ENCODE measurements at regions not wholly inside any gene's neighbourhood (a gene's known extent, or its start where the extent isn't known, plus 50 kb on each side); places are given as distances from the start of the nearest gene placed in this dataset.
"Not testable (repeated sequence)": the region's sequence is repeated elsewhere in the genome, so short reads cannot be mapped to it uniquely, and the experiment has no call there.

DNA sequence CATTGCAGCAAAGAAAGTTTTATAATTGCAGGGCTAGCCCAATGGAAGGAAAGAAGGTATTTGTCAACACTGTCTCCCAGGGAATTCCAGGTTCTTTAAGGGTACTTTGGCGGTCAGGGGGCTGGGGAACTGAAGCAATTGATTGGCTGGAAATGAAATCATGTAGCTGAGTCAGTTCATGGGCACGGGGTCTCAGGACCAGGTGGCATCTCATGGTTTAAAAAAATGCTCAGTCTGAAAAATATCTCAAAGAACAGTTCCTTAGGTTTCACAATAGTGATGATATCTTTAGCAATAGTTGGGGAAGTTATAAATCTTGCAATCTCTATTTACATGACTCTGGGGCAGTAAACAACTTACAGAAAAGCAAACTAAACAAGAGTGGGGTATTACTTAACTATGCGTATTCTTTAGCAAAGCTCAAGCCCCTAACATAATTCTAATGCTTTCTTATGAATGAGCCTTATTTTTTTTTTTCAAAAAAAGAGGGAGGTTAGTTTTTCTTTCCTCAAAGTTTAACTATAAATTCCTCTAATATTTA is 376.9 kb upstream of the NRG3 start:
- no peak for DNase-seq

DNA sequence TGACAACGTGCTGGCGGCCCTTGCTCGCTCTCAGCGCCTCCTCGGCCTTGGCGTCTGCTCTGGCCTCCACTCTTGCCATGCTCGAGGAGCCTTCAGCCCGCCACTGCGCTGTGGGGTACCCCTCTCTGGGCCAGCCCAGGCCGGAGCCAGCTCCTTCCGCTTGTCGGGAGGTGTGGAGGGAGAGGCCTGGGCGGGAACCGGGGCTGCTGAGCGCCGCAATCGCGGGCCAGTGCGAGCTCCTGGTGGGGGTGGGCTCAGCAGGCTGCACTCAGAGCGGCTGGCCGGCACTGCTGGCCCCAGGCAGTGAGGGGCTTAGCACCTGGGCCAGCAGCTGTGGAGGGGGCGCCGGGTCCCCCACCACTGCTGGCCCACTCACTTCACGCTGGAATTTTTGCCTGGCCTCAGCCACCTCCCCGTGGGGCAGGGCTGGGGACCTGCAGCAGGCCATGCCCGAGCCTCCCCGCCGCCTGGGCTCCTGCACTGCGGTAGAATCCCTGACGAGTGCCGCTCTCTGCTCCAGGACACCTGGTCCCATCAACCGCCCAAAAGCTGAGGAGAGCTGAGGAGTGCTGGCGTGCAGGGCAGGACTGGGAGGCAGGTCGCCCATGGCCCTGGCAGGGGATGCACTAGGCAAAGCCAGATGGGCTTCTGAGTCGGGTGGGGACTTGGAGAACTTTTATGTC is 372.2 kb upstream of the NRG3 start:
- DNase-seq, result no peak

DNA sequence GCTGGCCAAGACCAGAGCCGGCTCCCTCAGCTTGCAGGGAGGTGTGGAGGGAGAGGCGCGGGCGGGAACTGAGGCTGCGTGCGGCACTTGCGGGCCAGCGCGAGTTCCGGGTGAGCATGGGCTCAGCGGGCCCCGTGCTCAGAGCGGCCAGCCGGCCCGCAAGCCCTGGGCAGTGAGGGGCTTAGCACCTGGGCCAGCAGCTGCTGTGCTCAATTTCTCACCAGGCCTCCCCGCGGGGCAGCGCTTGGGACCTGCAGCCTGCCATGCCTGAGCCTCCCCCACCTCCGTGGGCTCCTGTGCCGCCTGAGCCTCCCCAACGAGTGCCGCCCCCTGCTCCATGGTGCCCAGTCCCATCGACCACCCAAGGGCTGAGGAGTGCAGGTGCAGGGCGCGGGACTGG is 369.2 kb upstream of the NRG3 start:
- DNase-seq, result not testable (repeated sequence)

DNA sequence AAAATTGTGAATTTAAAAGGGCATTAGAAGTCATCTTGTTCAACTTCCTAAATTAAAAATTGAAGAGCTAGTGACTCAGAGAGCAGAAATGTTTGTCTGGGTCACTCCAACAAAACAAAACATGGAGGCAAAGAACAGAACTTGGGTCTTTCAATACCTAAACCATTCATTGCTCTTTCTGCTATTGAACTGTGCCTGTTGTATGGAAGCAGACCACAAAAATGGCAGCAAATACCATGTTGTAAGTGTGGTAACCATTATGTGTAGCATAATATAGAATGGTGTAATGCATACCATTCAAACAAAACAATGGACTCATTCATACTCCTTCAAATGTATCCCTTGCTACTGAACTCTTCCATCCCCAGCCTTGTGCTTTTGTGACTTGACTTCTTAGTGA is 360.2 kb upstream of the NRG3 start:
- DNase-seq, result no peak

DNA sequence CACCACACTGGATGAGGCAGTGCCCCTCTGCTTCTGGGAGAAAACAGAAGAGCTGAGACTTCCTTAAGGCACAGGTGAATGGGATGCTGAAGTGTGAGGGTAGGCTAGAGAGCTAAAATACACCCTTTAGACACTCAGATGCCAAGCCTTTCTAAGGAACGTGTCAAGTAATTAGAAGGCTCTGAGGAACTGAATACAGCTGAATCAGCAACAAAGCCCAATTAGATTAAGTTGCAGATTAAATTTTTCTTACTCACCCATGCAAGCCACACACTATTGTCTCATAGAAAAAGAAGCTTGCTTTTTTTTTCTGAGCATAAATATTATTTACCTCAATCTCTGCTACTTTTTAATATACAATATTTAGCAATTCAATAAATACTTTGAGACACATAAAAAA is 354.3 kb upstream of the NRG3 start:
- DNase-seq, result no peak

DNA sequence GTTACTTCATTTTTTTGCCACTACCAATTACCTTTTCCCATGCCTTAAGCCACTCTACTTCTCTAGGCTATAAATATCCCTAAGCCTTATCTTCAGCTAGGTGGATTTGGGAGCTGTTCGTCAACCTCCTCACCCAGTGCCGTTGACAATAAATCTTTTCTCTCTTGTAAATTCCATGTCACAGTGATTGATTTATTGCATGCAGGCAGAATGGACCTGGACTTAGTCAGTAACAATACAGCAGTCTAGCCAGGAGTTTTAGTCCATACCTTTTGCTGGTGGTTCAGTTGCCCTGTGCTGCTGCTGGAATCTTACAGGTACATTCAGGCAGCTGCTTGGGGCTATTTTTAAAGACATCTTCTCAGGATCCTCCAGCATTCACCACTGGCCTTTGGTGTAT is 350.5 kb upstream of the NRG3 start:
- no peak for DNase-seq

DNA sequence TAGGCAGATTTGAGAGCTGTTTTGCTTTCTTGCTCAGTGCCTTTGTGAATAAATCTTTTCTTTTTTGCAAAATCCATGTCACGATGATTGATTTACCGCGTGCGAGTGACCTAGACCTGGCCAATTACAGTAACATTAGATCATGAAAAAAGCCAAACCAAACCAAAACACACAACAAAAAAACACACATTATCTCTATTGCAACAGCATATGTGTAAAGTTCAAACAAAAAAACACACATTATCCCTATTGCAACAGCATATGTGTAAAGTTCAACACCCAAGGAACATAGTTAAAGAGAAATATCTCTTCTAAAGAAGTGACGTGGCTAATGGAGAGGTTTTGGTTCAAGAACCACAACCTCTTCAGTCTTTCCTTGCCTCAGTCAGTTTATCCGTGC is 342.6 kb upstream of the NRG3 start:
- DNase-seq, result no peak

DNA sequence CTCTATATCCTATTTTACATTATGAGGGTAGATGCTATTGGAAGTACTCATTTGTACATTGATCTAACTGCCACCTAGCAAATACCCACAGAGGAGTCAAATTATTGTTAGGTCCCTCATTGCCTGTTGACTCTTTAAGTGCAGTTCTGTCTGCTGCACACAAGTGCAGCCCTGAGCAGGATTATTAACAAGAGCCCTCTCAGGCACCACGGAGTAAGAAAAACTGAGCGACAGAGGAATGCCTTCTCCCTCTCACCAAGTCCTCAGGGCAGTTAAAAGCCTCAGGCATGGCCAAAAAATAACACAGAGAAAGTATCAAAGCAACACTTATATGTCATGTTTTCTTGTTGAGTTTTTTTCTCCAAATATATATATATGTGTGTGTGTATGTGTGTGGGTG is 340.0 kb upstream of the NRG3 start:
- DNase-seq, result no peak

DNA sequence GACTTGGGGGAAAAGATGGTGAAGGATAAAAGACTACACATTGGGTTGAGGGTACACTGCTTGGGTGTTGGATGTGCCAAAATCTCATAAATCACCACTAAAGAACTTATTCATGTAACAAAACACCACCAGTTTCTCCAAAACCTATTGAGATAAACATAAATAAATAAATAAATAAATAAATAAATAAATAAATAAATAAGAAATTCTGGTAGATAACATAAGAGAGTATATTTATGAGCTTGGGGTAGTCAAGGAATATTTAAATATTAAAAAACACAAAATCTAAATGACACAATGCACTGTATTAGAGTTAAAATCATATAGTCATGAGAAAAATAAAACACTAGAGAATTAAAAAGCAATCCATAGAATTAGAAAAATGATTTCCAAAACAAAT is 333.5 kb upstream of the NRG3 start:
- DNase-seq, result no peak

DNA sequence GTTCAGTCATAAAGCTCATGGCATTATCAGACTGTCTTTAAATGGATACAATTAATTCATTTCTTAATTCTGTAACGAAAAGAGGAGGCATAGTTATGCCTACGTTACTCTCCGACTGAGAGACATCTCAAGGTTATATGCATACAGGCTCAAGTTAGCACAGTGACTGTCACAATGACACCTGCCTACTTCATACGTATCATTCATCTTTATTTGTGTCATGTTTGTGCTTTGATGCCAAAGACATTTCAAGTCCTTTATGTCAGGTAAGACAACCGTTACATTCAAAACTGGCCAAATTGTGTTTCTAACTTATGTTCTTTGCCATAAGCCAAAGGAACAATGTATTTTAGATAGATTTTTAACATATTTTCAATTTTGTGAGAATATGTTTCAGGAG is 328.8 kb upstream of the NRG3 start:
- no peak for DNase-seq

DNA sequence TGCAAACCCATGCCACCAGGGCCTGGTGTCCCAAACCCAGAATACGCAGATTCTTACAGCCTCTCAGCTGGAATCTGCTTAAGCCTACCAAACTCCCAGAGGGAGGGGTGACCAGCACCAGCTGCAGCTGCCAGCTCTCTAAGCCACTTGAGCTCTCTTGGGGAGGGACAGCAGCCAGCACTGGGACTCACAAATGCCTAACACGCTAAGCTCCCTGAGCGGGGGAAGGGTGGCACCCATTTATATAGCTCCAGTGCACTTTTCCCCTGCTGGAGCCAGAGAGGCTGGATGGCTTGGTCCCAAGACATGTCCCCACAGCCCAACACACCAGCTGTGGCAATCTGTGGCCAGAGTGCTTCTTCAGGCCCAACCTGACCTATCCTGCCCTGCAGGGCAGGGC is 326.8 kb upstream of the NRG3 start:
- DNase-seq, result no peak

DNA sequence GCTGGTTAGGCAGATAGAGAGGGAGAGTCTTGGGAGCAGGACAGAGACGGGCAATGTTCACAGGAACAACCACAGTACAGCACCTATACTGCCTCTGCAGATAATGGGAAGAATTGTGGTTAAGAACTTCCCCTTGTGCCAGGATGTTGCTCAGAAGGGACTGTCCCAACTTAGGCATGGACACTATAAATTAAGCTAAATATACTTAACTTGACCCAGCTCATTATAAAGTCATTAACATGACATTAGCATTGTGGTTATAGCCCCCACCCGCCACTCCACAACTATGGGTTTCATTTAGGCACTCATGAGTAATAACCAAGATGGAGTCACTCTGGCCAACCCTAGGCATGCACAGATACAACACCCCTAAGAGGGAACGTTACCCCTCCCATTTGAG is 310.9 kb upstream of the NRG3 start:
- no peak for DNase-seq

DNA sequence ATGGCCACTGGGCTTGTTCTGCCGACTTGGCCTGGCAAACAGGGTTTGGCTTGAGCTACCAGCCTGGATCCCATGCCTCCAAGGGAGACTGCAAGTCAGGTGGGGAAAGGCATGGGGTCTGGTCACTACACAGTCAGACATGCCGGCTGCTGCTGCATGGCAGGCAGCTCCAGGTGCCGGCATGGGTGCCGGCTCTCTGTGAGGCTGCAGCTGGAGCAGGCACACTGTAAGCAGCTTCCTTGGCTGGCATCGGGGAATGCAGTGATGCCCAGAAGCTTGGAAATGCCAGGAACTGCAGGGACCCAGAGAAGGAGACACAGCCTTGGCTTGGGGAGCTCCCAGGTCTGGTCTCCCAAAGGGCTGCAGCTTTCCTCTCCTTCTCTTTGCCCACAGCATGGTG is 305.5 kb upstream of the NRG3 start:
- DNase-seq, result no peak

DNA sequence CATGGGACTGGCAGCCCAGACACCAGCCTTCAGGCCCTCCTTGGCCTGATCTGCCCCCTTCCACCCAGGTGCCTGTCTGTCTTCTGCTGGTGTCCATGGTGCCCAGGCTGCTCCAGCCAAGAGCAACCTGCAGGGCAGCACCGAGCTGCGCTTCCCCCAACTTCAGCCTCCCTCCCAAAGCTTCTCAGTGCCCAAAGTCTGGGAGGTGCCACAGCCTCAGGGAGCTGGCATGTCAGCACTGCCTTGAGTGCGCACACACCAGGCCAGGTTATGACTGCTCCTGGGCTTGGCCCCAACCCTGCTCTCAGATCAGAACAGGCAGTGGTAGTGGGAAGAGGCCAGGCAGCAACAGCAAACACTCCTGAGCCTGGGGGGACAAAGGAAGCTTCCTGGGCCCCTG is 304.6 kb upstream of the NRG3 start:
- DNase-seq, result no peak

DNA sequence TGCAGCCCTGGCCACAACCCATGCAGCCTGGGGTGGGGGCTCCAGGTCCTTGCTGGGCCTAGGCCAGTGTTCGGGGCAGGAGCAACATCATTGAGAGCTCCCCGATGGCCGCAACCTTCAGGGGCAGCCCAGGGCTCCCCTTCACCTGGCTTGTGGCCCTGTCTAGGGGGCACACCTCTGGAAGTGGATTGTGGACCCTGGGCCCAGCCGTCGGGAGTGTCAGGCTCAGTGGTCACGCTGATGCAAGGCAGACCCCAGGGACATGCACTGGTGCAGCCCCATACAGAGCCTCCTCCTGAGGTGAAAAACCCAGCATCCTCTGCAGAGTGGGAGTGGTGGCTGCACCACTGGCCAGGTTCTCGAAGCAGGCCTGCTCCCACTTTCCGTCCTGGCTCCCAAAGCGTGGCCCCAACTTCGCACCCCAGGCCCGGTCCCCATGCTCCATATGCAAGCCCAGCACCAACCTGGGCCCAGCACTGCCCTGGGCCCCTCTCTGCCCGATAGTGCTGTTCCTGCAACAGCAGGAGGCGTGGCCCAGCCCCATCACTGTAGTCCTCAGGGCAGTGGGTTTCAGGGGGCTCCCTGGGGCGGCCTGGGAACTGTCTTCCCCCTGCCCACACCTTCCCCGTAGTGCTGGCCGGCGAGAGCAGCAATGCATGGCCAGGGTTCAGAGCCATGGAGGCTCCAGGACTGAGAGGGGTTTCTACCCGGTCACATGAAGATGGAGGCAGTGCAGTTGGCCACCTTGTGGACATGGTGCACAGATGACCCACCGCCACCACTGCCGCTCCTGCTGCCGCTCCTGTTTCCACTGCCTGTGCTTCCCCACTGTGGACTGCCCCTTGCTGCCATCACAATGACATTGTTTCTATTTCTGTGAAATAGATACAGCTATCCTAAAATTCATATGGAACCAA is 303.9 kb upstream of the NRG3 start:
- DNase-seq, result no peak

DNA sequence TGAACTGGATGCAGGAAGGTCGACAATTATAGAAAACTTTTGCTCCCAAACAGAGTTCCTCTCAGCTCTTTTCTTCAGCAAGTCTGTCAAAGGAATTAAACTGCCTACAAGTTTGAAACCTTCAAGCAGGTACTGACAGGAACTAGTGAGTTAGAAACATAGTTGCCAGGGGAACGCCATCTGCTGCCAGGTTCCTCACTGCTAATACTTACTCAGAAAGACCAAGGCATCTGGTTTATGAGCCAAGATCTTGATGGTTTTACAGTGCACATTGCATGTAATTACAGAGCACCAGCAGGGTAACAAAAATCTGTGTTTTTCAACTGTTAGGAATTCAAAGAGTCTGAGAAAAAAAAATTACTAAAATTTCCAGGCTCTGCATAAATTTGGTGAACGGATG is 300.0 kb upstream of the NRG3 start:
- no peak for DNase-seq

DNA sequence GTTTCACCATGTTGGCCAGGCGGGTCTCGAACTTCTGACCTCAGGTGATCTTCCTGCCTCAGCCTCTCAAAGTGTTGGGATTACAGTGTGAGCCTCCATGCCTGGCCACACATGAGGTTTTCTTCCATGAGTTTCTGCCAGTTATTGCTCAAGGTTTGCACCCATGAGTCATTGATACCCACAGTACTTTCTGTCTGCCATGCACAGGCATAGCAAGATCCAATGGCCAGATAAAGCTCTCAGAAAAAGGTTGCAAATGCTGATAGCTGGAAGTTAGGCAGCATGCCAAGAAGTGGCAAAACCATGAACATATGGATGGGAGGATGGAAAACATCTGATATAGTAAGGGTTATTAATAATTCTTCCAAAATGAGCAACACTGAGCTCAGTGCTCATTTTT is 298.7 kb upstream of the NRG3 start:
- no peak for DNase-seq

DNA sequence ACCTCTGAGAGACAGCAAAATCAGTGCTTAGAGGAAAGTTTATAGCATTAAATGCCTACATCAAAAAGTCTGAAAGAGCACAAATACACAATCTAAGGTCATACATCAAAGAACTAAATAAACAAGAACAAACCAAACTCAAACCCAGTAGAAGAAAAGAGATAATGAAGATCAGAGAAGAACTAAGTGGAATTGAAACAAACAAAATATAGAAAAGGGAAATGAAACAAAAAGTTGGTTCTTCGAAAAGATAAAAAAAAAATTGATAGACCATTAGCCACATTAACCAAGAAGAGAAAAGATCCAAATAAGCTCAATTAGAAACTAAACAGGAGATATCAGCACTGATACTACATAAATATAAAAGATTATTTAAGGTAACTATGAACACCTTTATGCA is 280.0 kb upstream of the NRG3 start:
- DNase-seq, result no peak

DNA sequence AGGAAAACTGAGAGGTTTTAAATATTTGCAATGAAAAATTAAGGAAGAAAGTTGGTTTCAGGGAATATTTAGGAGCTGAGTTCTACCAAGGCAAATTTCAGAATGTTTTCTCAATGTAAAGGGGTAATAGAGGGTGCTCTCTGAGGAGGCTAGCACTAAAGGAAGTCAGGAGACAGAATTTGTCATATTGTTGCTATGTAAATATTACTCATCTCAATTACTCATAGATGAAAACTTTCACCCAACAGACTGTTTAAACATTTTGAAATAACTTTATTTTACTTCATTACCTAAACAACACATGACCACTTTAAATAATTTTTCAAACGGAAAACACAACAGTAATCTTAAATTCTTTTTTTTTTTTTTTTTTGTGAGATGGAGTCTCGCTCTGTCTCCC is 274.8 kb upstream of the NRG3 start:
- no peak for DNase-seq

DNA sequence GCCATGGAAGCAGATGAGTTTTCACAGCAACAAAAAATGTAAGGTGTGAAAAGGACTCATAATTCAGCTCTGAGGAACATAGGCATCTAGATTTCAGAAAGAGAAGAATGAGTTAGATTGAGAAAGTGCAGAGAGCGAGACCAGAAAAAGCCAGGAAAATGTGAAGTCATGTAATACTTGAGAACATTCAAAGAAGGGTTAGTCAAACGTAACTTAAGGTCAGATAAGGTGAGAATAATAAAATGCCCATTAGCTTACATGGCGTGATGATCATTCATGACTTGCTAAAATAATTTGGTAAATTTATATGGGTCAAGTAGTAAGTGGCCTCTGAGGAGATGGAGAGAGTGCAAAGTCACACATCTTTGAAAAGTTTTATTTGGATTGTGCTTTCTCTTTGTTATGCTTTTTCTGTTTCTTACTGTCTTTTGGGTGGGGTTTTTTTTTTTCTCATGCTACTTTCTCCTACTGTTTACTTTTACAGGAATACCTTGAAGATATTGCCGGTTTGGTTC is 271.8 kb upstream of the NRG3 start:
- DNase-seq, result no peak

DNA sequence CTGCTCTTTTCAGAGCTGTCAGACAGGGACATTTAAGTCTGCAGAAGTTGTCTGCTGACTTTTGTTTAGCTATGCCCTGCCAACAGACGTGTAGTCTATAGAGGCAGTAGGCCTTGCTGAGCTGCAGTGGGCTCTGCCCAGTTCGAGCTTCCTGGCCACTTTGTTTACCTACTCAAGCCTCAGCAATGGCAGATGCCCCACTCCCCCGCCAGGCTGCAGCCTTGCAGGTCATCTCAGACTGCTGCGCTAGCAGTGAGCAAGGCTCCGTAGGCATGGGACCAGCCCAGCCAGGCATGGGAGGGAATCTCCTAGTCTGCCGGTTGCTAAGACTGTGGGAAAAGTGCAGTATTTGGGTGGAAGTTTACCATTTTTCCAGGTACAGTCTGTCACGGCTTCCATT is 230.5 kb upstream of the NRG3 start:
- not testable (repeated sequence) for DNase-seq

DNA sequence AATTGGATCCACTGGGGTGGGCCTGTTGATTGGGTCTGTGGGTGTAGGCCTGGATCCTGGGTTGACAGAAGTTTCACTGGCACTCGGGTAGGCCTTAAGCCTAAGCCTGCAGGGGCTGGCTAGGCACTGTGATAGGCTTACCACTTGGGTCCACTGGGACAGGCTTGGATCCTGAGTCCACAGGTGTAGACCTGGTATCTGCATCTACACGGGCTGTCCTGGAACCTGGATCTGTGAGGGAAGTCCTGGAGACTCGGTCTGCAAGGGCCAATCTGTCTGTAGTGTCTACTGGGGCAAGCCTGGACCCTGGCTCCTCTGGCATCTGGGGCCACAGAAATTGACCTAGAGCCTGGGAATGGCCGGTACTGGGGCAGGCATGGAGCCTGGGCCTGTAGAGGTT is 219.0 kb upstream of the NRG3 start:
- no peak for DNase-seq

DNA sequence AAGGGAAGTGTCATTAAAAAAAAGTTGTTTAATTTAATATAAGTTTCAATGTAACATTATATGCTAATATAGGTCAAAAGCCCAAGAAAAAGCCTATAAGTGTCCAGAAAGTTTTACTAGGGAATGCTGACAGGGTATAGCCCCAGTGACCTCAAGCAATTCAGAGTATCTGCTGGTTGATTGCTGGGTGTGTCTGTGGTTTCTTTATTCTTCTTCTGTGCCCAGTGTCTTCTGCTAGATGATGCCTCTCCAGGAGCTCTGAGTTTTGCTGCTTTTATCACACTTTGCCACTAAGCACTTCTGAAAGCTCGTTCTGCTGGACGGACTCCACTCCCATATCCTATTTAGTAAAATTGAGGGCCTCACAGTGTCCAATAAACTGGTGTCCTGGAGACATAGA is 212.2 kb upstream of the NRG3 start:
- no peak for DNase-seq

DNA sequence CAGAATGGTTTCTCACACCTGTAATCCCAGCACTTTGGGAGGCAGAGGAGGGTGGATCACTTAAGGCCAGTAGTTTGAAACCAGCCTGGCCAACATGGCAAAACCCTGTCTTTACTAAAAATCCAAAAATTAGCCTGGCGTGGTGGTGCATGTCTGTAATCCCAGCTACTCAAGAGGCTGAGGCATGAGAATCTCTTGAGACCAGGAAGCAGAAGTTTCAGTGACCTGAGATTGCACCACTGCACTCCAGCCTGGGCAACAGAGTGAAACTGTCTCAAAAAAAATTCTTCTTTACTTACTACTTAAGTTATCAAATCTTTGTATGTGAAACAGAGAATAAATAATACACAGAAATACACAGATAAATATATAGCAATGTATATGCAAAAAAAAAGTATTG is 210.2 kb upstream of the NRG3 start:
- not testable (repeated sequence) for DNase-seq

All from activated gamma-delta T cell treated with Interleukin-2 at 50 U/mL for 16 hours (primary cell).